Erythroblast (primary cell): ENCODE measurements at regions not wholly inside any gene's neighbourhood (a gene's known extent, or its start where the extent isn't known, plus 50 kb on each side); places are given as distances from the start of the nearest gene placed in this dataset.
"Not testable (repeated sequence)": the region's sequence is repeated elsewhere in the genome, so short reads cannot be mapped to it uniquely, and the experiment has no call there.

Experiments
- DNase-seq, 2 experiments: peaks; one replicate each; lab custom pipeline; 2025; lab: John Stamatoyannopoulos, UW
- GATA1 ChIP-seq: IDR thresholded peaks from 2 replicates; pipeline ENCODE4 v1.6.1; 2011; ENCODE audit warnings: low read depth, mild to moderate bottlenecking, control low read depth, low read length, moderate library complexity
- POLR2A ChIP-seq: IDR thresholded peaks from 2 replicates; pipeline ENCODE4 v1.6.1; 2011; ENCODE audit warnings: mild to moderate bottlenecking, low read length

DNA sequence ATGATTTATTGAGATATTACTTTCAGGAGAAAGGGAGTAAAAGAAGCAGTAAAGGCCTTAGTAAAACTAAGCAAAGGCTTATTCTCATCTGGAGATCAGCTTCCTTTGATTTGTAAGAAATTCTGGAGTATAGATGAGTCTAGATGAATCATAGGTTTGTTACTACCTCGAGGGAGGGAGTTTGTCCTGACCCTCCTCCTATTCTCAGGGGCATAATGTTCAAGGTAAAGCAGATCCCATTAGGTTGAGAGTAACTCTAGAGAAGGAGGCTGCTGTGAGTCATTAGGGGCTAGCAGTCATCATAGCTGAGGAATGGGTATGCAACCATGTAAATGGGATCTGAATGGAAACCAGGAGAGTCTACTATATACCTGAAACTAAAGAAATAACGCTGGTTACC is 155.5 kb upstream of the MOCS2 start:
- DNase-seq: no peak
- TF ChIP-seq GATA1: no peak
- TF ChIP-seq POLR2A: no peak

DNA sequence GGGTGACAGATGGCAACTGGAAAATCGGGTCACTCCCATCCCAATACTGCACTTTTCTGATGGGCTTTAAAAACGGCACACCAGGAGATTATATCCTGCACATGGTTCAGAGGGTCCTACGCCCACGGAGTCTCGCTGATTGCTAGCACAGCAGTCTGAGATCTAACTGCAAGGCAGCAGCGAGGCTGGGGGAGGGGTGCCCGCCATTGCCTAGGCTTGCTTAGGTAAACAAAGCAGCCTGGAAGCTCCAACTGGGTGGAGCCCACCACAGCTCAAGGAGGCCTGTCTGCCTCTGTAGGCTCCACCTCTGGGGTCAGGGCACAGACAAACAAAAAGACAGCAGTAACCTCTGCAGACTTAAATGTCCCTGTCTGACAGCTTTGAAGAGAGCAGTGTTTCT is 158.7 kb upstream of the MOCS2 start:
- not testable (repeated sequence) for DNase-seq

DNA sequence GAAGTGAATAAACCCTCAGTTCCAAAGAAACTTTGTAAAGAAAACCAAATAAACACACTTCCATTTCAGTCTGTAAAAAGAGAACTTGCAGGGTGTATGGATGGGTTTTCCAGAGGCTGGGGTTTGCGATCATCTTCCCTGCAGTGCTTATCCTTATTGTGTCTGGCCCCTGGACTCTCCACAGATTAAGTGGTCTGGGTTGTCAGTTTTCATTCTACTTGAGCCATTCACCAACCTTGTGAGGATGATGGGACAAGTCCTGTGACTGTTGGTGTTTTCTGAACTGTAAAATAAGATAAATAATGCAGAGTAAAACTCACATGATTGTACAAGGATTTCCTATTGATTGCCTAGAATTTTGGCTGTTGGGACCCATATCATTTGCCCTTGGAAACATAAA is 166.1 kb upstream of the MOCS2 start:
- DNase-seq: no peak
- TF ChIP-seq POLR2A (no peak), GATA1 (no peak)

DNA sequence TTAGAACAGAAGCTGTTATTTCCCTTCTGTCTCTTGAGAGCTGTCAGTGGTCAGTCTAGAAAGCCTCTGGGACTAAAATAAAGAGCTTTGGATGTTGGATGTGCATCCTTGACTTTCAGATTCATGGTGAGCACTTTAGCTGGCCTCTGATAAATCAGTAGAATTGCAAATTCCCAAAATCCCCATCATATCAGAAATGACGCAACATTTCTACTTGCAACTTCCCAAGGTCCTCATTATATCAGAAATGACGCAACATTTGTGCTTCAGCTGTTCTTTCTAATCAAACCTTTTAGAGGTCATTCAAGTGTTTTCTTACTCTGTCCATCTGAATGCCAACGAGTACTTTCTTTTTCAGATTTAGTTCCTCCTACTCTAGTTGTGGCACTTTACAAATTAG is 167.3 kb upstream of the MOCS2 start:
- TF ChIP-seq GATA1 (no peak), POLR2A (no peak)
- no peak for DNase-seq

DNA sequence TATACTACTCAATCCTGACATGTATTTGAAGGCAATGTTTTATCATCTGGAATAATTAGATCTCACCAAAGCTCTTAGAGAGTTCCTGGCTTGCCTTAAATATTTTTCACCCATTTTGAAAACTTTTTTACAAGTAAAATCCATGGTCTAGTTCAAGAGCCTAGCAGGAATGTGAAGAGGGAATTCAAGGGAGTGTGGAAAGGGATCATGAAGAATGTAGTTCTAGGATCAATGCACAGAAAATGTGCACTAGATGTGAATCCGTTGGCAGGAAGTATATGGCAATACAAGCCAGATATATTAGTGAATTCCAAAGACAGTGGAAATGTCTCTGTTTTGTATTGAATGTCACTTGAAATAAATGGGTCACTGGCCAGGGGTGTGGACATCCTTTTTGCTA is 167.9 kb upstream of the MOCS2 start:
- TF ChIP-seq POLR2A (no peak), GATA1 (no peak)
- DNase-seq: no peak

DNA sequence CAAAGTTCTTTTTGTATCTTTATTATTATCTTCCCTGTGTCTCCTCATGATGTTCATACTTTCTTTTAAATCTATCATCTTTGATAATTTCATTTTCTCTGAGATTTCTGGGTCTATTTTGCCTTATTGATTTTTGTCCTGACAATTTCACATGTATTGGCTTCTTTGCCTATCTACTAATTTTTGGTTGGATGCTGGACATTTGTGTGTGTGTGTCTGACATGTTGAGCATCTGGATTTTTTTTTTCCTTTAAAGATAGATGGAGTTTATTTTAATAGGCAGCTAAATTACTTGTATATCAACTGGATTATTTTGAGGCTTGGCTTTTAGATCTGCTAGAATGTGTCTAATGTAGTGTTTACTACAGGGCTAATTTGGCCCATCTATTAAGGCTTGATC is 178.0 kb upstream of the MOCS2 start:
- TF ChIP-seq GATA1 (no peak), POLR2A (no peak)
- DNase-seq: no peak

DNA sequence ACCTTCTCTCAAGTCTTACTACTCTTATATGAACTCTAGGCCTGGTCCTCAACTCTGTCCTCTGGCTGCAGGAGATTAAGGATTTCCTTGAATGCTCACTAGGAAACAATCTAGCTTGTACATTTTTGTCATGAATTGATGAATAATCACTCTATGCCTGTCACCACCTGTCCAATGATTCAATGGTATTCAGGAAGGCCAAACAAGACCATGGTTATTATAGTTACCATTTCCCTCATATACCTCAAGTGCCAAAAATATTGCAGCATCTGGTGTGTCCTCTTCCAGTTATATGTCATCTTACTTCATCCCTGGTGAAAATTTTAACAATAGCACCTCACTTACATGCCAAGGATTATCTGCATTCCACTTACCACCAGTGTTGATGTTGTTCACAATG is 179.0 kb upstream of the MOCS2 start:
- DNase-seq: no peak
- TF ChIP-seq GATA1: no peak
- TF ChIP-seq POLR2A: no peak

DNA sequence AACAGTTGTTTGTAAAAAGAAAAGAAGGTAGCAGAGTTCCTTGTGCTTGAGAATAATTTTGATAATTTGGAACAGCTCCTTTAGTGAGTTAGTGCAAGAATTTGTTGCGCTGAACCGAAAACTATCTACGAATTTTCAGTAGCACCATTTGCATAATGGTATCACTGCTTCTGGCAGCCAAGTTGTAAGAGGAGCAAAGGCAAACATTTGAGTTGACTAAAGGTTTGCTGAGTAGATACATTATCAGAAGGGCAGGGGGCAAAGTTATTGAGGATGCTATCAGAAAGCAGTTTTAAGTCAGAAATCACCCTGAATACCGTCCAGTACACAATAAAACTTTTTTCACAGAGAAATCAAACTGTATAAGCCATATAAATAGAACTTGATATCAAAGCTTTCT is 181.5 kb upstream of the MOCS2 start:
- TF ChIP-seq POLR2A (no peak), GATA1 (no peak)

DNA sequence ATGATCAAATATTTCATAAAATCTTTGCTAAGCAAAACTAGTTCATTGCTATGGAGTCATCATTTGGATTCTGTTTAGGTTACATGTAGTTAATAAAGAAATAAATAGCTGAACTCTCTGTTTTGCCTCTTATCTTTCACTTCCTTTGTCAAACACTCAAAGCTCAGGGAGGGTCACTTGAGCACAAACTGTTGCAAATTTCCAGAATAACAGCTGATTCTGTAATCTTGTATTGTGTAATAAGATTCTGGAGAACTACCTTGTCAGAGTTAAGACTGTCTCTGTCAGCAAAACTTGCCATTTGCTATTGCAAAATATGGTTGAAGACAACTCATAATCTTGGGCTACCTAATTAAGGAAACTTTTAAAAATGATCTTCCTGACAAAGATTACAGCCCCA is 182.0 kb upstream of the MOCS2 start:
- DNase-seq: no peak

More for the DNA sequence above, 181.5 kb upstream of the MOCS2 start:
- DNase-seq: no peak

DNA sequence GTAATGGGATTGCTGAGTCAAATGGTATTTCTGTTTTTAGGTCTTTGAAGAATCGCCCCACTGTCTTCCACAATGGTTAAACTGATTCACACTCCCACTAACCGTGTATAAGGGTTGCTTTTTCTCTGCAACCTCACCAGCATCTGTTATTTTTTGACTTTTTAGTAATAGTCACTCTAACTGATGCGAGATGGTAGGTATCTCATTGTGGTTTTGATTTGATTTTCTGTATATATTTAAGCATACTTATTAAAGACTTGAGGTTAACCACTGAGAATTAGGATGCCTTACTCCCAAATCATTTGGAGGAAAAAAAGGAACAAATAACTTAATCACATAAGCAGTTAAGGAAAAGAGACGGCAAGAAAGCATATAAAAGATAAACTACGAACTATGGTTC is 181.6 kb upstream of the FST start:
- no peak for DNase-seq
- TF ChIP-seq GATA1 (no peak), POLR2A (no peak)

More for the DNA sequence above, 182.0 kb upstream of the MOCS2 start:
- TF ChIP-seq GATA1 (no peak), POLR2A (no peak)

DNA sequence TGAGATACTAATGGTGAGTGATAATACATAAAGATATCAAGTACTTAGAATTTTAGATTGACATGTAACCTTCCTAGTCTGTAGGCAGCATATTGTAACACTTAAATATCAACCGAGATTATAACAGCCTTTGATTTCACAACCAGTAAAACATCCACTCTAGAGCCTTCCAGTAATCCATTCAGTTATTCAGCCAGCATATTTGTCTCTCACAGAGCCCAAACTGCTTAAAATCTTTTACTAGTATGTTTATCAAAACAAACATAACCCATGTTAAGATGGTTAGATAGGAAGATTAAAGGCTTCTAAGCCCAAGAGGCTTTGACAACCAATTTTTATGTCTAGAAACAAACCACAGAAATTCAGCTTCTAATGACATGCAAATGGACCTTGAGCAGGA is 177.9 kb upstream of the FST start:
- TF ChIP-seq GATA1: no peak
- no peak for TF ChIP-seq POLR2A

DNA sequence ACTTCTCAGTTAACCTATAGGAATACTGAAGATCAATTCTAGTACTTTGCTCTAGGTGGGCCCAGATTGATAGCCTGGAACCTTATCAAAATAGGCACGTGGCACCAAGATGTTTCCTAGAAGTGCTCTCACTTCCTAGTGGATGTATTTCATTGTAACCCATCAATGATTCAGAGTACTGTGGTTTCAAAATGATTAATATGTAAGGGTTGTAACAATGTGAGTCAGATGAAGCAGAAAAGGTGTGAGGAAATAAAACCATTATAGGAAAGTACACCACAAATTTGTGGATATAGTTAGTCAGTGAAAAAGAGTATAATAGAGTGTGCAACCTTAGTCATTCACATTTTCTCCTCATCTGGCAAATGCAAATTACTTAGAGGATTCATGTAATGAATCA is 177.3 kb upstream of the FST start:
- TF ChIP-seq GATA1 (no peak), POLR2A (no peak)

More for the DNA sequence above, 177.9 kb upstream of the FST start:
- no peak for DNase-seq

DNA sequence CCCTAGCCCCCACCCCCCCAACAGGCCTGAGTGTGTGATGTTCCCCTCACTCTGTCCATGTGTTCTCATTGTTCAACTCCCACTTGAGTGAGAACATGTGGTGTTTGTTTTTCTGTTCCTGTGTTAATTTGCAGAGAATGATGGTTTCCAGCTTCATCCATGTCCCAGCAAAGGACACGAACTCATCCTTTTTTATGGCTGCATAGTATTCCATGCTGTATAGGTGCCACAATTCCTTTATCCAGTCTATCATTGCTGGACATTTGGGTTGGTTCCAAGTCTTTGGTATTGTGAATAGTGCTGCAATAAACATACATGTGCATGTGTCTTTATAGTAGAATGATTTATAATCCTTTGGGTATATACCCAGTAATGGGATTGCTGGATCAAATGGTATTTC is 175.1 kb upstream of the FST start:
- not testable (repeated sequence) for DNase-seq

More for the DNA sequence above, 177.3 kb upstream of the FST start:
- DNase-seq: no peak

DNA sequence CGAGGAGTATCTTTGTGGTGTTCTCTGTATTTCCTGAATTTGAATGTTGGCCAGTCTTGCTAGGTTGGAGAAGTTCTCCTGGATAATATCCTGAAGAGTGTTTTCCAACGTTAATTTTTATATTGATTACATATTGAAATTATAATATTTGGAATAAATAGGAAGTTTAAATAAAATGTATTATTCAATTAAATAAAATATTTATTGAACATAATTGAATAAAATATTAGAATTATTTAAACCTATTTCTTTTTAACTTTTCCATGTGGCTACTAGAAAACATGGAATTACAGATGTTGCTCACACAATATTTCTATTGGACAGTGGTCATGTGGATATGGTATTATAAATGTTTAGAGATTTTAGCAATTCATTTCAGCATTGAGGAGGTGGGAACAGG is 170.8 kb upstream of the FST start:
- DNase-seq: no peak
- no peak for TF ChIP-seq GATA1
- no peak for TF ChIP-seq POLR2A

DNA sequence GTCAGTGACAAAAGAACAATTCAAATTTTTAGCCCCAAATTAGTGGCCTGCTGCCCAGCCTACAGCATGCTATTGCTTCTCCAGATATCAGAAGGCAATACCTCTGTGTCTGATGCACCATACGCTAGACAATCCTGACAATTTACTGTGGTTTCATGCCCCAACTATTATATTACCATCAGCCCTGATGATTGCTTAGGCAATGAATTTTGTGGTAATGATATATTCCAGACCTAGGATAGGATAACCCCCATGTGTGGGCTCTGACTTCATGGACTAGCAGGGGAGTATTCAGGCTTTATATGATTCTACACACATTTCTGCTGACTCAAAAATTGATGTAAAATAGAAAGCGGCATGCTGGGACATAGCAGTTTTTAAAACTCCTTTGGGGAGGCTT is 168.7 kb upstream of the FST start:
- TF ChIP-seq GATA1 (no peak), POLR2A (no peak)
- DNase-seq: no peak

DNA sequence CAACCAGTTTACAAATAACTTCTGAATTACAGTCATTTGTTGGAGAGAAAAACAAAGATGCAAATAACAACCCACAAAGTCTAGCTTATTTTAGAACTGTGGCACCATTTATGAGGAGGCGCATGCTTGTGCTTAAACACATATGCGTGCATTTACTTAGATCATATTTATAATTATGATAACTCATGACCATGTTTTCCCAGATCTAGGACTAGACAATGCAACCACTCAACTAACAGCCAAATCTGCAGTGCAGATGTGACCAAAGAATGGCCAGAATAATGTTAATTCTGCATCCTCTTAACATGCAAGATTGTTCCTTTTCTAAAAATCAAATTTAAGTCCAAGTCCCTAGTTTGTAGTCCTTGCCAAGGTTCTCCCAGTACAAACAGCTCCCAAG is 167.3 kb upstream of the FST start:
- no peak for DNase-seq

More for the DNA sequence above, 167.3 kb upstream of the FST start:
- TF ChIP-seq POLR2A (no peak), GATA1 (no peak)
